Tibial nerve (tissue), 4 donors: ENCODE measurements at regions not wholly inside any gene's neighbourhood (a gene's known extent, or its start where the extent isn't known, plus 50 kb on each side); places are given as distances from the start of the nearest gene placed in this dataset.

Source experiments
- DNase-seq, 2 donors: peaks; one replicate each; pipeline ENCODE4 v3.0.0-alpha.2; 2019; ENCODE audit warnings: low spot score in 2 of 2
- H3K27ac ChIP-seq, 4 donors: fragments of 200-600 bp; sonication (generic) in 3 of 4; one replicate each; pipeline ENCODE4 v1.5.1; 2017 to 2019; ENCODE audit warnings: mild to moderate bottlenecking in 1 of 4
- H3K27me3 ChIP-seq, 2 donors: fragments of 200-600 bp; sonication (generic) in 1 of 2; one replicate each; pipeline versions ENCODE4 v1.5.1 to v1.6.0; 2017 to 2019
- H3K36me3 ChIP-seq, 3 donors: fragments of 200-600 bp; sonication (generic); one replicate each; pipeline ENCODE4 v1.5.1; 2018 to 2019
- H3K4me1 ChIP-seq, 4 donors: fragments of 200-600 bp; sonication (generic) in 3 of 4; one replicate each; pipeline ENCODE4 v1.5.1; 2017 to 2019
- H3K4me3 ChIP-seq, 4 donors: fragments of 200-600 bp; sonication (generic) in 3 of 4; one replicate each; pipeline ENCODE4 v1.5.1; 2017 to 2019; ENCODE audit warnings: mild to moderate bottlenecking in 1 of 4, moderate library complexity in 1 of 4
- H3K9me3 ChIP-seq, 4 donors: fragments of 200-600 bp; sonication (generic) in 3 of 4; one replicate each; pipeline ENCODE4 v1.5.1; 2017 to 2019
- CTCF ChIP-seq, 5 experiments: fragments of 200-600 bp in 3 of 5; fragments of 450-650 bp in 2 of 5; sonication (generic) in 3 of 5; IDR thresholded peaks; one replicate each; pipeline ENCODE4 v1.5.1; 2016 to 2019; ENCODE audit warnings: antibody characterized with exemption in 5 of 5, mild to moderate bottlenecking in 3 of 5, moderate library complexity in 2 of 5
- EP300 ChIP-seq, 2 donors: sonication (generic); formaldehyde crosslinking; IDR thresholded peaks; one replicate each; pipeline ENCODE4 v1.6.1; 2017; ENCODE audit warnings: antibody characterized with exemption in 2 of 2, mild to moderate bottlenecking in 1 of 2
- POLR2A ChIP-seq, 2 donors: fragments of 450-650 bp; IDR thresholded peaks; one replicate each; pipeline ENCODE4 v1.6.1; 2017; ENCODE audit warnings: antibody characterized with exemption in 2 of 2, mild to moderate bottlenecking in 2 of 2, moderate library complexity in 2 of 2
- WGBS, 2 donors: methylation state at CpG; one replicate each; pipeline ENCODE4 v1.1.5; 2018; 5-methylcytosine and 5-hydroxymethylcytosine counted together

- TF ChIP-seq EP300 (IDR thresholded peaks at IDR 0.05) (no peak), POLR2A (IDR thresholded peaks at IDR 0.05) (no peak), CTCF (IDR thresholded peaks at IDR 0.05) (no peak)
- no peaks in the 10 kb centered on the region for H3K4me1 ChIP-seq
- no peaks in the 10 kb centered on the region for H3K27me3 ChIP-seq
- no peak overlapping the region for H3K27ac ChIP-seq
- H3K4me3 ChIP-seq: no peak overlapping the region
- WGBS, 2 donors: 92 to 93% methylated on average over 3 of the region's 3 CpGs
- H3K36me3 ChIP-seq: no peaks in the 10 kb centered on the region
- no peak for DNase-seq
- peaks cover 0 to 5% (median 0%) of the 10 kb centered on the region in 4 donors for H3K9me3 ChIP-seq
Observed at GRCh38 chr6:67633058-67633457, 1002.0 kb upstream of the ADGRB3 start.

GRCh38 chr6:67630146-67630545 is 1004.9 kb upstream of the ADGRB3 start:
- H3K27ac ChIP-seq: no peak overlapping the region
- TF ChIP-seq POLR2A (IDR thresholded peaks at IDR 0.05): no peak
- TF ChIP-seq CTCF (IDR thresholded peaks at IDR 0.05): no peak
- WGBS, 2 donors: 4 to 9% methylated on average over 2 of the region's 2 CpGs
- no peak overlapping the region for H3K4me3 ChIP-seq
- H3K27me3 ChIP-seq: no peaks in the 10 kb centered on the region
- H3K4me1 ChIP-seq: no peaks in the 10 kb centered on the region
- peaks cover 0 to 5% (median 0%) of the 10 kb centered on the region in 4 donors for H3K9me3 ChIP-seq
- DNase-seq: no peak
- H3K36me3 ChIP-seq: no peaks in the 10 kb centered on the region

GRCh38 chr6:67629258-67629657 is 1005.8 kb upstream of the ADGRB3 start:
- DNase-seq: no peak
- Histone ChIP-seq H3K27me3 (no peaks in the 10 kb centered on the region), H3K36me3 (no peaks in the 10 kb centered on the region), H3K4me1 (no peaks in the 10 kb centered on the region), H3K9me3 (peaks cover 0 to 4% (median under 1%) of the 10 kb centered on the region in 4 donors), H3K27ac (no peak overlapping the region), H3K4me3 (no peak overlapping the region)
- TF ChIP-seq POLR2A (IDR thresholded peaks at IDR 0.05): no peak
- TF ChIP-seq EP300 (IDR thresholded peaks at IDR 0.05): no peak
- TF ChIP-seq CTCF (IDR thresholded peaks at IDR 0.05): no peak

GRCh38 chr6:67615796-67616195 is 1019.3 kb upstream of the ADGRB3 start:
- no peak overlapping the region for H3K27ac ChIP-seq
- TF ChIP-seq CTCF (IDR thresholded peaks at IDR 0.05) (no peak), EP300 (IDR thresholded peaks at IDR 0.05) (no peak), POLR2A (IDR thresholded peaks at IDR 0.05) (no peak)
- no peaks in the 10 kb centered on the region for H3K9me3 ChIP-seq
- H3K4me3 ChIP-seq: no peak overlapping the region
- no peaks in the 10 kb centered on the region for H3K36me3 ChIP-seq
- H3K27me3 ChIP-seq: no peaks in the 10 kb centered on the region
- H3K4me1 ChIP-seq: no peaks in the 10 kb centered on the region
- WGBS, 2 donors: 64 to 69% methylated on average over 7 of the region's 7 CpGs
- no peak for DNase-seq

GRCh38 chr6:67608099-67608749 is 1026.9 kb upstream of the ADGRB3 start:
- TF ChIP-seq POLR2A (IDR thresholded peaks at IDR 0.05): no peak
- no peak for TF ChIP-seq EP300 (IDR thresholded peaks at IDR 0.05)
- TF ChIP-seq CTCF (IDR thresholded peaks at IDR 0.05): no peak
- H3K27me3 ChIP-seq: no peaks in the 10 kb centered on the region
- no peak overlapping the region for H3K4me3 ChIP-seq
- no peak overlapping the region for H3K27ac ChIP-seq
- H3K9me3 ChIP-seq: no peaks in the 10 kb centered on the region
- 67 to 80% methylated on average over 4 of the region's 4 CpGs for WGBS, 2 donors
- DNase-seq: no peak
- no peaks in the 10 kb centered on the region for H3K4me1 ChIP-seq
- H3K36me3 ChIP-seq: no peaks in the 10 kb centered on the region
